Tibial artery (tissue), 4 donors: ENCODE measurements at regions not wholly inside any gene's neighbourhood (a gene's known extent, or its start where the extent isn't known, plus 50 kb on each side); places are given as distances from the start of the nearest gene placed in this dataset.

ENCODE experiments used
- DNase-seq, 2 donors: peaks; one replicate each; pipeline ENCODE4 v3.0.0-alpha.2; 2019
- H3K27ac ChIP-seq, 2 donors: fragments of 200-600 bp; sonication (generic) in 1 of 2; 1 replicate in 1 of 2; 2 replicates in 1 of 2; pipeline ENCODE4 v1.5.1; 2018 to 2019; ENCODE audit warnings: mild to moderate bottlenecking in 1 of 2
- H3K27me3 ChIP-seq, 2 donors: fragments of 200-600 bp; sonication (generic) in 1 of 2; one replicate each; pipeline versions ENCODE4 v1.5.1 to v1.6.0; 2016 to 2019
- H3K36me3 ChIP-seq, 3 donors: fragments of 200-600 bp; sonication (generic) in 2 of 3; one replicate each; pipeline ENCODE4 v1.5.1; 2016 to 2019; ENCODE audit warnings: mild to moderate bottlenecking in 2 of 3
- H3K4me1 ChIP-seq, 4 donors: fragments of 200-600 bp; sonication (generic) in 2 of 4; 1 replicate in 3 of 4; 2 replicates in 1 of 4; pipeline ENCODE4 v1.5.1; 2016 to 2019
- H3K4me3 ChIP-seq, 2 donors: fragments of 200-600 bp; sonication (generic) in 1 of 2; 1 replicate in 1 of 2; 2 replicates in 1 of 2; pipeline ENCODE4 v1.5.1; 2018 to 2019; ENCODE audit warnings: mild to moderate bottlenecking in 2 of 2
- H3K9me3 ChIP-seq, 3 donors: fragments of 200-600 bp; sonication (generic) in 1 of 3; one replicate each; pipeline ENCODE4 v1.5.1; 2016 to 2019
- CTCF ChIP-seq, 2 experiments: fragments of 200-600 bp in 1 of 2; fragments of 450-650 bp in 1 of 2; IDR thresholded peaks; one replicate each; pipeline ENCODE4 v1.5.1; 2017 to 2019; ENCODE audit warnings: antibody characterized with exemption in 2 of 2, mild to moderate bottlenecking in 1 of 2, moderate library complexity in 1 of 2
- intact Hi-C: fragments of 100-400 bp; cut with DNase I; formaldehyde crosslinking; loops from one replicate; pipeline ENCODE4 v1.15.0; 2023; ENCODE audit warnings: low total_unique reads

GRCh38 chr18:75544496-75544895 is 117.0 kb upstream of the SMIM21 start:
- Histone ChIP-seq H3K36me3 (no peaks in the 10 kb centered on the region), H3K4me3 (no peak overlapping the region), H3K9me3 (no peaks in the 10 kb centered on the region), H3K4me1 (no peaks in the 10 kb centered on the region), H3K27me3 (peaks cover 0 to 10% of the 10 kb centered on the region in 2 donors), H3K27ac (no peak overlapping the region)
- intact Hi-C loops = no loop called here
- no peak for DNase-seq
- TF ChIP-seq CTCF (IDR thresholded peaks at IDR 0.05) = no peak

- no peak for DNase-seq
- no peak for TF ChIP-seq CTCF (IDR thresholded peaks at IDR 0.05)
Measured at GRCh38 chr18:75544051-75544481, 116.6 kb upstream of the SMIM21 start.

GRCh38 chr18:75538727-75539126 is 111.2 kb upstream of the SMIM21 start:
- Histone ChIP-seq H3K27me3 (no peaks in the 10 kb centered on the region), H3K4me3 (no peak overlapping the region), H3K27ac (no peak overlapping the region), H3K4me1 (no peaks in the 10 kb centered on the region), H3K36me3 (no peaks in the 10 kb centered on the region), H3K9me3 (no peaks in the 10 kb centered on the region)
- TF ChIP-seq CTCF (IDR thresholded peaks at IDR 0.05) = no peak
- no peak for DNase-seq
- intact Hi-C loops = no loop called here

More at GRCh38 chr18:75544051-75544481, 116.6 kb upstream of the SMIM21 start:
- intact Hi-C loops = no loop called here
- no peak overlapping the region for H3K4me3 ChIP-seq
- peaks cover 0 to 7% of the 10 kb centered on the region in 2 donors for H3K27me3 ChIP-seq
- no peaks in the 10 kb centered on the region for H3K36me3 ChIP-seq
- no peak overlapping the region for H3K27ac ChIP-seq
- no peaks in the 10 kb centered on the region for H3K9me3 ChIP-seq
- no peaks in the 10 kb centered on the region for H3K4me1 ChIP-seq

GRCh38 chr18:75533950-75534349 is 106.4 kb upstream of the SMIM21 start:
- DNase-seq = no peak

GRCh38 chr18:75533209-75533608 is 105.7 kb upstream of the SMIM21 start:
- intact Hi-C loops = no loop called here
- Histone ChIP-seq H3K9me3 (no peaks in the 10 kb centered on the region), H3K4me1 (no peaks in the 10 kb centered on the region), H3K4me3 (no peak overlapping the region), H3K27me3 (peaks cover 0 to 4% of the 10 kb centered on the region in 2 donors), H3K27ac (no peak overlapping the region), H3K36me3 (no peaks in the 10 kb centered on the region)
- TF ChIP-seq CTCF (IDR thresholded peaks at IDR 0.05) = no peak
- no peak for DNase-seq

More at GRCh38 chr18:75533950-75534349, 106.4 kb upstream of the SMIM21 start:
- Histone ChIP-seq H3K4me1 (no peaks in the 10 kb centered on the region), H3K27ac (no peak overlapping the region), H3K9me3 (no peaks in the 10 kb centered on the region), H3K36me3 (no peaks in the 10 kb centered on the region), H3K4me3 (no peak overlapping the region), H3K27me3 (peaks cover 0 to 4% of the 10 kb centered on the region in 2 donors)
- intact Hi-C loops = no loop called here
- no peak for TF ChIP-seq CTCF (IDR thresholded peaks at IDR 0.05)
